GM19099 (cell line): ENCODE measurements at regions not wholly inside any gene's neighbourhood (a gene's known extent, or its start where the extent isn't known, plus 50 kb on each side); places are given as distances from the start of the nearest gene placed in this dataset.

Experiments used
- POLR2A ChIP-seq: IDR thresholded peaks from 3 replicates; pipeline ENCODE4 v1.6.1; 2011; ENCODE audit warnings: low read depth; ENCODE audit not compliant: insufficient read length; ENCODE audit errors: extremely low read depth

DNA sequence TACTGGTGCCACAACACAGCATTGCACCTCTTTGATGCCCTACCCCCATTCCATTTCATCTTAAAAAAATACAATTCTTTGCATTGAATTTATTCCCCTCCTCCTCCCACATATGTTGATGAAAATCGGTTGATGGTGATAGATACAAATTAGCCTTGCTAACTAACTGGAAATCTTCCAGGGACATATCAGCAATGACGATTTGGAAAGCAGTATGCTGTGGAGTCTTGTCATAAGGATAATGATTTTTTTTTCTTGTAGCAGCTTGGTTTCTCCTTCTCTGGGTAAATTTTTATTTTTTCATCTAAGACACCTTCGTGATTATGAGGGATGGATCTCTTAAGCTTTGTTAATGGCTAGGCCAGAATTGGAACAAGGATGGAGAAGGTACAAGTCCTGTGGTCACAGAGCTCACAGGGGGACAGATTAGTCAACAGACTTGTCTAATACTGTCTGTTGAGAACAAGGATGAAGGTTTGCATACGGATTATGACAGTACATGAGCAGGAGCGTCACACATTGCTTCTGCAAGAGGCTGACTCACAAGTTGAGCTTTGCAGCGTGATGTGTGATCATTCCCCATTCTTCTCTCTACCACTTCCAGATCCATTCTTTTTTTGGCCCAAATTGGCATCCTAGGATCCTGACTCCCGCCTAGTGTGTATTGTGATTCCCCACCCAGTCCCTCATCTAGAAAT lies 233.1 kb upstream of the FERMT1 start:
- no peak for TF ChIP-seq POLR2A

DNA sequence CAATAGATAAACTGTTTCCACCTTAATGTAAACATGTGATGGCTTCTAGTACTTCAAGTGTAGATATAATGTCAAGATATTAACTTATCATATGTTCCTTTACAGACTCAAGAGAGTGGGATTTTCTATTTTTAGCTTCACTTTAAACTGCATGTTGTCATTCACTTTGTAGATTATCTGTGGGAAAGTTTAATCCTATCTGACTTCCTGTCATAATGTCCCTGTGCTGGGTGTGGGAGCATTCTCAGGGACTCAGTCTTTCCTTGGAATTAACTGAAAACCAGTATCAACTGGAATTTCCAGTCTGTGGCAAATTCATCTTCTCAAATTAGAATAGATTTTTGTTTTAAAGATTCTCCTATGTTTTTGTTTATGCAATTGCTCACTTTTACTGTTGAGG lies 226.1 kb upstream of the FERMT1 start:
- no peak for TF ChIP-seq POLR2A

DNA sequence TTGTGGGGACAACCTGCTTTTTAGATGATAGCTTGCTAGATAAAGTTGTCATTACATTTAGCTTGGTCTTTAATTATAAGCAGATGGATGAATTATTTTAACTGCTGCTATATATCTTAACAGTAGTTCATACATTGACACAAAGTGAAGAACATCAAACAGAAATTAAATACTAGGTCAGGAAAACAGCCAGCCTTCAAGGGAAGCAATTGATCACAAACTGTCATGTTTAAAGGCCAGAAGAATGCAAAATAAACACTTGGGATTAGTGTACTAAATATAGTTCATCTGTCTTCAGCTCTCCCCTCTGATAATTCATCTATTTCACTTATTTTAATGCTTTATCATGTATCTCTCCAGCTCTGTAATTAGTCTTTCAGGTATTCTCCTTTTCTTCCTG lies 225.1 kb upstream of the FERMT1 start:
- TF ChIP-seq POLR2A = no peak

DNA sequence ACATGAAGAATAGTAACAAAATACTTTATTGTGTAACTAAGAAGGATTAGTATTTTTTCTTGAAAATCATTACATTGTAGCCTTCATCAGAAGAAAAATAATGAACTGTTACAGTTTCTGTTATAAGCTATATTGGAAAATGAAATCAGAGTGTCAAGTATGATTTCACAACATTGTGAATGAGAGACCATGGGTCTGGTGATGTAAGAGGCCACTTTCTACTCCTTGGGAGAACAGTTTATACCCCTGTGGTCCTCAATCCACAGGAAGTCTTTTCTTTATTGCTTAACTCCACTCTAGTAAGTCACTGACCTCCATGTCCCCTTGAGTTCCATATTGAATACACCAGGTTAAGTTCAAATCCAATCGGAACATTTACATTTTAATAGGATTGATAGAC lies 218.7 kb upstream of the FERMT1 start:
- no peak for TF ChIP-seq POLR2A

DNA sequence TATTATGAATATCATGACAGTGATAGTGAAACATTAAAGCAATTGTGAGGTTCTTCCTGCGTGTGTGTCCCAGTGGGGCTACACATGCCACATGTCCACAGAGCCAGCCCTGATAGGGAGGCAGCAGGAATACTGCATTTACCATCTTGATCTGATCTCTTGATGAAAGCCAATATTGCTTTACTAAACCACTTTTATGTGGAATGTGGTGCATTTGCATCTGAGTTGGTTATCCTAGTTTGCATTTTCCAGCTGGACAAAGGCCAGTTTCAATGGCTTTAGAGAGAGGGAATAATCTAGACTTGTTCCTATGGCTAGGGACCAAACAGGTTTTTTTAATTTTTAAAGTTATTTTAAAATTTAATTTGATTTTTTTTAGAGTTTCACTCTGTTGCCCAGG lies 216.3 kb upstream of the FERMT1 start:
- TF ChIP-seq POLR2A = no peak

DNA sequence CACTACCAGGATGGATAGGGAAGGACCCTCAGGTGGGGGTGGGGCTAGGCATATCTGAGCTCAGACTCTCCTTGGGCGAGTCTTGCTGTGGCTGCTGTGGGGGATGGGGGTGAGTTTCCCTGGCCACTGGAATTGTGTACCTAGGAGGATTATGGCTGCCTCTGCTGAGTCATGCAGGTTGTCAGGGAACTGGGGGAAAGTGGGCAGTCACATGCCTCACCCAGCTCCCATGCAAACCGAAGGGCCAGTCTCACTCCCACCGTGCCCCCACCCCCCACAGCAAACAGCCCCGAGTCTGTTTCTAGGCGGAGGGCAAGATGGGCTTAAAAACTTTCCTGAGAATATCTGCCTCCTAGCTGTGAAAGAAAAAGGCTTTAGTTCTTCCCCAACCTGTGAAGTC lies 210.3 kb upstream of the FERMT1 start:
- TF ChIP-seq POLR2A = no peak

DNA sequence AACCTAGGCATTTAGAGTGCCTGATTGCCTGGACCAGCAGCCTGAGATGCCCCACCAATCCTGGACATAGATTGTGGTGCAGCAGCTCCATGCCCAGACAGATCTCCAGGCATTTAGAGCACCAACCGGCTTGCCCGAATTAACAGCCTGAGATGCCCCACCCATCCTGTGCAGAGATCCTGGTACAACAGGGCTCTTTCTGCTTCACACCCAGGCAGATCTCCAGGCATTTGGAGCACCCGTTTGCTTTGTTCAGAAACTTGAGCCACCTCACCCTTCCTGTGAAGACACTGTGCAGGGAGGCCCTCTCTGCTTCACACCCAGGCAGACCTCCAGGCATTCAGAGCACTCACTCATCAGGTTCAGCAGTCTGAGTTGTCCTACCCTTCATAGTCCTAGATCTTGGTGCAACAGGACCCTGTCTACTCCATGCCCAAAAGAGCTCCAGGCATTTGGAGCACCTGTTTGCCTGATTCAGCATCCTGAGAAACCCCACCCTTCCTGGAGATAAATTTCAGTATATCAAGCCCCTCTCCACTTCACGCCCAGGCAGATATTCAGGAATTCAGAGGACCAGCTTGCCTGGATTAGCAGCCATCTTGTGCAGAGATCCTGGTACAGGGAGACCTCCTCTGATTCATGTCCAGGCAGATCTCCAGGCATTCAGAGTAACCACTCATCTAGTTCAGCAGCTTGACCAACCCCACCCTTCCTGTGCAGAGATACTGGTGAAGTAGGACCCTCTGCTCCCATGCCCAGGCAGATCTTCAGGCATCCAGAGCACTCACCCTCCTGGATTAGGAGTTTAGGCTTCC lies 189.2 kb upstream of the FERMT1 start:
- no peak for TF ChIP-seq POLR2A

DNA sequence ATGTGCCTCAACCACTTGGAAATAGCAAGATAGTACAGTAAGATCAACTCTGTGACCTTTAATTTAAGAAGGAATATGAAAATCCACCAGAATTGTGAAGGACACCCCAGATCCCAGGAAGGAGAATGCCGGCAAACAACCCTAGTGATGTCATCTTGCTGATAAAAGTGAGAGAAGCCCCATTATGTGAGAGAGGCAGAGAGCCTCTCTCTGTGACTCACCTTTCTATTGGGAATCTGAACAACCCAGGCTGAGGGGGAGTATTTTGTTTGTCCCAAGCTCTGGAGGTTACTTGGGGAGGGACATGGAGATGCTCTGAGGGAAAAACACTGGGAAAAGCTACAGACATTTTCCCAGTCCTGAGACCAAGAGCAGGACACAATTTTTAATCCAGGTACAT lies 188.3 kb upstream of the FERMT1 start:
- no peak for TF ChIP-seq POLR2A

DNA sequence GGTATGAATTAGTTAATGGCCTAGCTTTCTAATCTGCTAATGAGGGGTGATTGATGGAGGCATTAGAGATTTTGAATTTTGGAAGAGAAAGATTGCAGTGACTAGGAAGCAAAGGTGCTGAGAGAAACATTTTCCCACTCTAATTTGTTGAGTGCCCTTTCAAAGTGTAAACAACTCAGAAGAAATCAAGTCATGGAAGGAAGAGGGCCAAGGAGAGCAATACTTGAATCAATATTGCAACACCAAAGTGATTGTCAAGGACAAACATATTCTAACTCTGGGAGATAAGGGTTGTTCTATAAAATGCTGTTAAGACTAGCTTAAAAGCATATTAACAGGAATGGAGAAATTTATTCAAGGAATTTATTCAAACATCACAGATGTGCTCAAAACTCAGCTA lies 182.7 kb upstream of the FERMT1 start:
- no peak for TF ChIP-seq POLR2A

DNA sequence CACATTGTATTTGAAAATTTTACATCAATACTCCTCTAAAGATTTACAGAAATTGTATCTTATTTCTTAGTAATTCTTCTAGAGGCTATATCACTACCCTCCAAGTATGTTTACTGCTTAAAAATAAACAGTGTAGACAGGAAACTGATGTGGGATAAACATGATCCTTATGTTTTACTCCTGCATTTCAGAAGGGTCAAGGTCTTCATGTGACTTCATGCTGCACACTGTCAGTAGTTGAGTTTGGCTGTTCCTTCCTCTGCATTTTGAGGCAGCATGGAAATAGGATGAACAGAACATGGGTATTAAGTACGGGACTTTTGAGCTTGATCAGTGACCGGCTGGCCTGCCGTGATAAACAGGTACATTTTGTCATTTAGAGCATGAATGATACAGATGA lies 179.2 kb upstream of the FERMT1 start:
- no peak for TF ChIP-seq POLR2A

DNA sequence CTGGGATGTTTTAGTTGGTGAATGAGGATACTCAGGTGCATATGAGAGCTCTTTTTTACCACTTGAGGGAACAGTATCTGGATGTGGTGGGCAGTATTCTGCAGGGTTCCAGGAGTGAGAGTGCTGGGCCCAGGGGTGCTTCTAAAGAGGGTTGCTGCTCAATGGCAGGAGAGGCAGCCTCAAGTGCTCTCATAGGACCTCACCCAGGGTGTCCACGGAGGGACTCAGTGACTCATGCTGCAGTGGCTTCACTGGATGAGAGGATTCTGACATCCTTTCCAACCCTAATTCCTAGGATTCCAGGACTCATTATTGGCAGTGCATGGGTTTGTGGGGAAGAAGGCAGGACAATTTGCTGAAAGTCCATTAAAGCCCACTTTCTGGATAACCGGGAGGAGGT lies 176.6 kb upstream of the FERMT1 start:
- no peak for TF ChIP-seq POLR2A

DNA sequence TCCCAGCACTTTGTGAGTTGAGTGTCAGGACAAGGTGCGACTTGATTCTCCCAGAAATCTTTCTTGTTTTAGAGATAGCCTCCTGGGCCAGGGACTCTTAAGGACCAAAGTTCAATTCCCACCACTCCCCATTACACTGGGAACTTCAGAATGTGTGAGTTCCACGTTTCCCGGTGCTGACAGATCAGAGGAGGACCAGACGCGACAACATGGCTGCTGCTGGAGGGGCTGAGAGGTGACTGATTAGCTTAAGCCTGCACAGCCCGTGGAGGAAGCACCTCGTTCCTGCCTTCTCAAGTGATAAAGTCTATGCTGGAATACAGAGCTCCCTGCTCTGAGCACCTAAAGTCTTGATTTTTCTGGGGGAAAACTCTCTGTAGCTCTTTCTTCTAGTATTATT lies 175.2 kb upstream of the FERMT1 start:
- no peak for TF ChIP-seq POLR2A

DNA sequence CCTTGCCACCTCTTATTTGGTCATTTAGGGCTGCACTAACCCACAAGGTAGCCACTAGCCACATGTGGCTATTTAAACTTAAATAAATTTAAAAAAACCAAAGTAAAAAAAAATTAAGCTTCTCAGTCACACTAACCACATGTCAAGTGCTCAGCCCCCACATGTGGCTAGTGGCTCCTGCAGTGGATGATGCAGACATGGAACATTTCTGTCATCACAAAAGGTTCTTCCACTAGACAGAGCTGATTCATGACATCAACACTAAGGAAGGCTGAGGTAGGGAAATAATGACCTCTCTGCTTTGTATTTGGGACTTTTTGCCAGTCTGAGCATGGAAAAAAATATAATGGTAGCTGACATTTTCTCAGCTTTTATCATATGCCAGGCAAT lies 173.0 kb upstream of the FERMT1 start:
- no peak for TF ChIP-seq POLR2A

DNA sequence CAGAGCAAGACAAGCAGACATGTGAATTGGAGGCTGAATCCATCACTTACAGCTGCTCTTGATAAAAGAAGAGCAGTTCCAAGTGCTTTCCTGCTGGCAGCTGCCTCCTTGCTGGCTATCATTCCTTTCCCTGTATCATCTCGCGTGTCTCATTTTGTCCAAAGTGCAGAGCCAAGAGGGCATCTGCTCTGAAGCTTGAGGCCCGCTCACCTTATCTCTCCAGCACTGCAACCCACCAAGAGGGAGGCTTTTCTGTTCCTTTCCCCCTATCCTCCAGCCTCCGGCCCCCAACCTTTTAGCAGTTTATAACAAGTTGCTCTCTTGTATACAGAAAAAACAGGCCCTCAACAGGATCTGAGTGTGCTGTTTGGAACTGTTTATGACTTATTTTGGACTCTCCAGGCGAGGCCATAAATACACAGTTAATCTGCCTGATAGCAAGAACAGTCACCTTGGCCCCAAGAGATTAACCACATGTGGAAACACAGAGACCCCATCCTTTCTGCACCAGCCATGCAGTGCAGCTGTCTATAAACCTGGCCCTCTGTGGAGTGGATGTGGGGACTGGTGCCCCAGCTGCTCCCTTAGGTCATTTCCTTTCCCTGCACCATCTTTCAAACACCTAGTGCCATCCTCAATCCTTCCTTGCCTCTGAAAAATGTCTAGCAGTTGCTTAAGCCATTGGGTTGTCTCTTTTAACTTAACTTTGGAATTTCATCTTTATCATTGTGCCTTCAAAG lies 172.5 kb upstream of the FERMT1 start:
- TF ChIP-seq POLR2A = no peak

DNA sequence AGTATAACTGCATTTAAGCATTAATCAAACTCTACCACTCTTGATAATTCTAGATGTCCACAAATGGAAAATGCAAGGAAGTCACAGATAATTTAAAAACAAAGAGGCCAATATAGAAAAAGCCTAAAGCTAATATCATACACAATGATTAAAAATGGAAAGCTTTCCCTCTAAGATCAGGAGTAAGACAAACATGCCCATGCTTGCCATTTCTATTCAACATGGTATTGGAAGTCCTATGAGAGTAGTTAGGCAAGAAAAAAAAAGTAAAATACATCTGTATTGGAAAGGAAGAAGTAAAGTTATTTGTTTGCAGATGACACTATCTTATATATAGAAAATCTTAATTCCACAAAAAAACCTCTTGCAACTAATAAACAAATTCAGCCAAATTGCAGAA lies 164.6 kb upstream of the FERMT1 start:
- no peak for TF ChIP-seq POLR2A

DNA sequence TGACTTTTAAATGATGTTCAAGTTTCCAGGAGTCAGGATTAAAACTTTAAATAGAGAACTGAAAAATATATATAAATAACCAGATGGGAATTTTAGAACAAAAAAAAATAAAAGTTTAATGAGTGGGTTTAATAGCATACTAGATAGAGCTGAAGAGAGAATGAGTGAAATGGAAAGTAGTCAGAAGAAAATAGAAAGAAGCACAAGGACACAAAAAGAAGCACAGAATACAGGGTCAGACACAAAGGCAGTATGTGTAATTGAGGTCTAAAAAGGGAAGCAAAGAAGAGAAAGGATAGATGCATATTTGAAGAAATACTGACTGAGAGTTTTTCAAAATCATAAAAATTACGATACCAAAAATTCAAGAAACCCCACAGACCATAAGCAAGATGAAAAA lies 159.8 kb upstream of the FERMT1 start:
- TF ChIP-seq POLR2A = no peak

DNA sequence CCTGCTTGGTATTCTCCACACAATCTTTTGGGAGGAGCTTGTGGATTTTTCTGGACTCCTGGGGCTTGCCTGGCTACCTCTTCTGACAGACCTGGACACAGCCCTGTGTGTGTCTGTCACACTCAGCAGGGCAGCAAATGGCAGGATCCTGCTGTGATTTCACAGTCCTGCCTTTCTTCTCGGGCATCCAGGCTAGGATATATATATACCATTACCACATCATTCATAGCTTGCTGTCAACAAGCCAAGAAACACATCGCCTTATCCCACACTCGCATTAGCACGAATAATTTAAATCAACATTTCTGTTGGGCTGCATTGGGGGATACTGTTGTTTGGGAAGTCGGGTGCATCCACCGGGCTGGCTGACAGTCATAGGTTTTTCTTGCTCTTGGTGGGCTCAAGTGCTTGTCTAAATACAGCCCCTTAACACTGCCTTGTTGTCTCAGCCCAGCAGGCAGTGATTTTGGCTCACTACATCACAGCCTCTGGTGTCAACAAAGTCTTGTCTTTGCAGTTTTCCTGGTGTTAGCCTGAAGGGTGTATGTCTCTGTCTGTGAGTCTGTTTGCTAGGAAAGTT lies 154.9 kb upstream of the FERMT1 start:
- no peak for TF ChIP-seq POLR2A
